Kidney epithelial cell (primary cell): ENCODE measurements at regions not wholly inside any gene's neighbourhood (a gene's known extent, or its start where the extent isn't known, plus 50 kb on each side); places are given as distances from the start of the nearest gene placed in this dataset.

Experiments
- DNase-seq: peaks from one replicate; pipeline ENCODE4 v3.0.0-alpha.2; 2010; ENCODE audit warnings: low read depth
- H3K27me3 ChIP-seq: 2 replicates; pipeline ENCODE4 v1.6.0; 2011; ENCODE audit warnings: low read length; ENCODE audit not compliant: control insufficient read depth, insufficient read depth
- H3K36me3 ChIP-seq: 2 replicates; pipeline ENCODE4 v1.5.1; 2011; ENCODE audit warnings: low read length; ENCODE audit not compliant: control insufficient read depth, insufficient read depth
- H3K4me3 ChIP-seq: 2 replicates; pipeline ENCODE4 v1.5.1; 2011; ENCODE audit warnings: low read depth, mild to moderate bottlenecking, control low read depth, low read length
- TF ChIP-seq, protein P1 (sequence below): IDR thresholded peaks from 2 replicates; pipeline ENCODE4 v1.5.1; 2011; ENCODE audit warnings: mild to moderate bottlenecking, moderate library complexity, low read length, control low read depth, inconsistent platforms; ENCODE audit not compliant: insufficient read depth, poor library complexity, severe bottlenecking

DNA sequence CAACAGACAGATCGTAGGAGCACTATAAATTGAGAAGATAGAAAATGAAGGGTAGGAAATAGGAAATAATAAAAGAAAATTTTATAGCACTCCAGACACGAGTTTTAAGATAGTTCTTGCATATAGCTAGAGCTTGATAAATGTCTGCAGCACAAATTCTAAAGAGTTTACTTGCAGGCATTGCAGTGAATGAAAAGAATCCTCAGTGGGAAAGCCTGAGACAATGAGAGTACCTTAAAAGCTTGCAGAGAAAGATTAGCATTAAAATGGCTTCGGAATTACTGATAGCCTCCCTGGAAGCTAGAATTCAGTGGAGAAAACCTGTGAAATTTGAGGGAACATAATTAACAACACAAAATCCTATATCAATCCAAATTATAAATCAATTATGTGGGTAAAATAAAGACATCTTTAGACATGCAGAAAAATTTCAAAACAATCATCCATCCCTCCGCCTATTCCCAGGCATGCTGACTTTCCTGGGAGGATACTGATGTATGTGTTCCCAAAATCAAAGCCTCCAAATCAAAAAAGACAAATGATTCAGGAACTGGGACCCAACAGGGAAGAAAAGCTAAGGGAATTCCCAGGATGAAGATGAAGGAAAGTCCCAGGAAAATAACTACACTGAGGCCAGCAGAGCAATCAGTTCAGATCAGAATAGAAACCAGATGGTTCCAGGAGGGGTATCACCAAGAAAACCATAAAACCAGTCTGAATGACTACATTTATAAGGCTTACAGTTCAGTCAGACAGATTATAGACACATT lies 305.9 kb upstream of the USP25 start:
- TF ChIP-seq, protein P1, sequence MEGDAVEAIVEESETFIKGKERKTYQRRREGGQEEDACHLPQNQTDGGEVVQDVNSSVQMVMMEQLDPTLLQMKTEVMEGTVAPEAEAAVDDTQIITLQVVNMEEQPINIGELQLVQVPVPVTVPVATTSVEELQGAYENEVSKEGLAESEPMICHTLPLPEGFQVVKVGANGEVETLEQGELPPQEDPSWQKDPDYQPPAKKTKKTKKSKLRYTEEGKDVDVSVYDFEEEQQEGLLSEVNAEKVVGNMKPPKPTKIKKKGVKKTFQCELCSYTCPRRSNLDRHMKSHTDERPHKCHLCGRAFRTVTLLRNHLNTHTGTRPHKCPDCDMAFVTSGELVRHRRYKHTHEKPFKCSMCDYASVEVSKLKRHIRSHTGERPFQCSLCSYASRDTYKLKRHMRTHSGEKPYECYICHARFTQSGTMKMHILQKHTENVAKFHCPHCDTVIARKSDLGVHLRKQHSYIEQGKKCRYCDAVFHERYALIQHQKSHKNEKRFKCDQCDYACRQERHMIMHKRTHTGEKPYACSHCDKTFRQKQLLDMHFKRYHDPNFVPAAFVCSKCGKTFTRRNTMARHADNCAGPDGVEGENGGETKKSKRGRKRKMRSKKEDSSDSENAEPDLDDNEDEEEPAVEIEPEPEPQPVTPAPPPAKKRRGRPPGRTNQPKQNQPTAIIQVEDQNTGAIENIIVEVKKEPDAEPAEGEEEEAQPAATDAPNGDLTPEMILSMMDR = no peak
- H3K4me3 ChIP-seq = no peak overlapping the region
- H3K27me3 ChIP-seq = no peaks in the 10 kb centered on the region
- H3K36me3 ChIP-seq = no peaks in the 10 kb centered on the region
- DNase-seq = no peak

DNA sequence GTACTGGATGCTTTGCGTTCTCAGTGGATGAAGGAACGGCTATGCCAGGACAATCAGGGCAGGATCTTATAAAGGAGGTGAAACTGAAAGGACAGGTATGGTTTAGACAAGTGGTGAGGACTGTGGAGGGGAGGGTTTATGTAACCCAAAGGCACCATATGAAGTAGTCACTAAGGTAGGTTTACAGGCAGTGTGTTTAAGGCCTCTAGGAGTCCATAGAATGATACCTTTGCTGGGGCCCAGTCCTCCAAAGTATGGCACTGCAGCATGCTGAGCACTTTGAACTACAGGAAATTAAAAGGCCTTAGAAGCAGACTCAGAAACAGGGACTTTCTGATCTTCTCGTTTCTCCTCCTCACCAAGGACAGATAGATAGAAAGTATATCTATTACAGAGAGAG lies 304.7 kb upstream of the USP25 start:
- TF ChIP-seq, protein P1 = no peak

DNA sequence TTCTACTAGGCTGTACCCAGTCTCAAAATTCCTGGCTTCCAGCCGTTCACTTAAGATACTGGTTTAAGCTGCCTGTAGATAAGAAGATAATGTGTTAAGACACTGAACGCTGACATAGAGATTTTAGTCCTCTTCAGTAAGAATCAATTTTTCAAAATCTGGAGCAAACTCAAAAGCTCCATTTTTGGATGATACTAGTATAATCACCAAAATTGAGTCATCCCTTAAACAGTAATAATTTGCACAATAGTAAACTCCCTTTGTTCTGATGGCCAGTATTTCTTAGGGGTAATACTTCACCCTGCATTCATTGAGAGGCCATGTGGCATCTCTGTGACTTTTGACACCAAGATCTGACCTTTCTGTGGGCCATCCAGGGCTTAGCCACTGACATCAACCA lies 299.8 kb upstream of the USP25 start:
- no peaks in the 10 kb centered on the region for H3K36me3 ChIP-seq
- no peak for DNase-seq
- TF ChIP-seq, protein P1 = no peak

More for the DNA sequence above, 304.7 kb upstream of the USP25 start:
- DNase-seq = no peak
- Histone ChIP-seq H3K27me3 (no peaks in the 10 kb centered on the region), H3K36me3 (no peaks in the 10 kb centered on the region), H3K4me3 (no peak overlapping the region)

DNA sequence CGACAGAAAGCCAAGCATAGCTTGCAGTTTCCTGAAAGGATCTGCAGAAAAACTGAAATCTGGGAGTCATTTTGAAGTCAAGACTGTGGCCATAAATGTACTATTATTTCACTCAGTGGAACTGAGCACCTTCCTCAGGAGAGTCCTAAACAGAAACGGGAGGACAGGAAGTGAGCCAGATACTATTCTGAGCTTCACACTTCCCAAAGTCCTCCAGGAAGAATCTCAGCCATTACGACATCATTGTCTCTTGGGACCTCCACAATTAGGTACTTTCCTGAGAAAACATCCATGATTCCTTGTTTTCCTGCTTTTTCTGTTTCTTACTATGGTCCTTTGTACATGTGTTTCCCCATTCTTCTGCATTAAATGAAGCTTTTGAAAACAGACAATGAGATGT lies 299.2 kb upstream of the USP25 start:
- H3K4me3 ChIP-seq = no peak overlapping the region
- no peaks in the 10 kb centered on the region for H3K36me3 ChIP-seq
- TF ChIP-seq, protein P1 = no peak
- H3K27me3 ChIP-seq = no peaks in the 10 kb centered on the region
- no peak for DNase-seq

More for the DNA sequence above, 299.8 kb upstream of the USP25 start:
- no peak overlapping the region for H3K4me3 ChIP-seq
- H3K27me3 ChIP-seq = no peaks in the 10 kb centered on the region

DNA sequence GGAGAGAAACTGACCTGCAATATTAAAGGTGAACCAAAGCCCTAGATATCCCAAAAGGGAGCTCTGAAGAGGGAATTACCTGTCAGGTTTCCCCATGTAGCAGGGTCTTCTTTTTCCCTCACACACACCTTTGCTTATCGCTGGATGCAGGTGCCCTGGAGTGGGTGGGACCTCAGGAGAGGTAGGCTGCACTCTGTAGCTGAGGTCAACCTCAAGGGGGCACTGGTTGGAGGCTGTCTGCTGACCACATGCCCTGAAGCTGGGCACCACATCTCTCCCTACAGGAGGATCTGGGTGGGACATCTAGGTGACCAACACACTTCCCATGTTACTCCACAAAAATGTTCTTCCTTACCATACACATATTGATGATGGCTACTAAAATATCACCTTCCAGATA lies 298.7 kb upstream of the USP25 start:
- Histone ChIP-seq H3K27me3 (no peaks in the 10 kb centered on the region), H3K36me3 (no peaks in the 10 kb centered on the region), H3K4me3 (no peak overlapping the region)
- TF ChIP-seq, protein P1 = no peak
- DNase-seq = no peak

DNA sequence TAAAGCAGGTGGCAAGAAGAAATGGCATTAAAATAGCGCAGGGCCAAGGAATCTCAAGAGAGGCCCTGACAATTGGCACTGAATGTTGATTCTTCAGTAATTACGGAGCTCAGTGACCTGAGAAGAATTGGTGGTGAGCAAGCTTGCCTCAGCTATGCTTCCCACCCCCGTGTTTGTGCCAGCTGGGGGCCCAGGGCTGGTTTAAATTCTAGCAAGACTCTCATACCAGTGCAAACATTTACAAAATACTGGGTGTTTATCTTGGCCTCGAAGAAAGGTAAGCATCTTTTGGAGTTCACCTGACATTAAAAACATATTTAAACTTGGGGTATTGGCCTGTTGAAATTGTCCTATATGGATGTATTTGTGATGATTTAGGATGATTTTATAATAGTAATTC lies 296.7 kb upstream of the USP25 start:
- Histone ChIP-seq H3K4me3 (no peak overlapping the region), H3K36me3 (no peaks in the 10 kb centered on the region), H3K27me3 (no peaks in the 10 kb centered on the region)
- TF ChIP-seq, protein P1 = no peak
- DNase-seq = no peak
